RWPE1 (cell line): ENCODE measurements at regions not wholly inside any gene's neighbourhood (a gene's known extent, or its start where the extent isn't known, plus 50 kb on each side); places are given as distances from the start of the nearest gene placed in this dataset.

Source experiments
- CTCF ChIA-PET: fragments of 350-600 bp; sonication (Branson Sonifier 250); formaldehyde crosslinking; extraction: SDS; loops from one replicate; lab custom pipeline; 2021; lab: Yijun Ruan, JAX
- POLR2A ChIA-PET: fragments of 400-600 bp; formaldehyde crosslinking; extraction: SDS; loops from one replicate; lab custom pipeline; 2020; ENCODE audit warnings: antibody characterized with exemption; ENCODE audit not compliant: low non-redundant PET; lab: Yijun Ruan, JAX
- DNase-seq: peaks from one replicate; pipeline ENCODE4 v3.0.0; 2012; ENCODE audit warnings: low spot score
- H3K27ac ChIP-seq: fragments of 450-650 bp; 2 replicates; pipeline ENCODE4 v1.5.1; 2017
- CTCF ChIP-seq: fragments of 450-650 bp; conservative IDR thresholded peaks from 2 replicates; pipeline ENCODE4 v1.5.1; 2017; ENCODE audit warnings: low read depth, mild to moderate bottlenecking

GRCh38 chr4:169807934-169808509 lies 50.3 kb upstream of the HPF1 start:
- no peak for DNase-seq
- ChIA-PET POLR2A (no interaction called here), CTCF (interaction anchor here (0.7 kb wide), 1 partner anchor 286 kb away, joined by 3 read pairs; no protein-coding TSS in a partner anchor)
- no peak for TF ChIP-seq CTCF
- H3K27ac ChIP-seq = no peak overlapping the region
